Spleen (tissue), 11 donors: ENCODE measurements at regions not wholly inside any gene's neighbourhood (a gene's known extent, or its start where the extent isn't known, plus 50 kb on each side); places are given as distances from the start of the nearest gene placed in this dataset.

ENCODE experiments used
- DNase-seq: peaks from one replicate; pipeline ENCODE4 v3.0.0-alpha.2; 2020
- H3K27ac ChIP-seq, 8 donors: fragments of 200-600 bp; sonication (generic) in 7 of 8; 1 replicate in 4 of 8; 2 replicates in 4 of 8; pipeline versions ENCODE4 v1.5.0 to v1.8.0; 2016 to 2021; ENCODE audit warnings: inconsistent platforms in 4 of 8, mild to moderate bottlenecking in 4 of 8, moderate library complexity in 1 of 8
- H3K27me3 ChIP-seq, 7 donors: fragments of 200-600 bp; sonication (generic) in 6 of 7; replicated peaks in 1 of 7; 1 replicate in 4 of 7; 2 replicates in 3 of 7; pipeline versions ENCODE4 v1.5.0 to v1.8.0; 2016 to 2021; ENCODE audit warnings: inconsistent platforms in 3 of 7, mild to moderate bottlenecking in 1 of 7
- H3K36me3 ChIP-seq, 6 donors: fragments of 200-600 bp; sonication (generic) in 5 of 6; 1 replicate in 4 of 6; 2 replicates in 2 of 6; pipeline versions ENCODE4 v1.5.0 to v1.8.0; 2016 to 2021; ENCODE audit warnings: inconsistent platforms in 2 of 6
- H3K4me1 ChIP-seq, 6 donors: fragments of 200-600 bp; sonication (generic) in 5 of 6; 1 replicate in 3 of 6; 2 replicates in 3 of 6; pipeline versions ENCODE4 v1.5.0 to v1.8.0; 2016 to 2021; ENCODE audit warnings: inconsistent platforms in 3 of 6
- H3K4me3 ChIP-seq, 8 donors: fragments of 200-600 bp; sonication (generic) in 7 of 8; 1 replicate in 4 of 8; 2 replicates in 4 of 8; pipeline versions ENCODE4 v1.5.0 to v1.8.0; 2016 to 2021; ENCODE audit warnings: inconsistent platforms in 4 of 8, mild to moderate bottlenecking in 4 of 8, moderate library complexity in 2 of 8
- H3K9me3 ChIP-seq, 8 donors: fragments of 200-600 bp; sonication (generic) in 7 of 8; 1 replicate in 4 of 8; 2 replicates in 4 of 8; pipeline versions ENCODE4 v1.5.0 to v1.8.0; 2016 to 2021; ENCODE audit warnings: inconsistent platforms in 4 of 8
- POLR2A ChIP-seq, 3 donors: fragments of 450-650 bp; IDR thresholded peaks; one replicate each; pipeline ENCODE4 v1.5.1; 2017; ENCODE audit warnings: antibody characterized with exemption in 3 of 3, mild to moderate bottlenecking in 1 of 3
- POLR2AphosphoS5 ChIP-seq, 3 donors: sonication (generic); formaldehyde crosslinking; IDR thresholded peaks; one replicate each; pipeline ENCODE4 v1.5.1; 2017; ENCODE audit warnings: antibody characterized with exemption in 3 of 3
- WGBS, 5 donors: extraction: QIAGEN DNeasy Blood & Tissue Kit in 3 of 5; methylation state at CpG; one replicate each; pipeline versions ENCODE4 v1.1.5 to v1.1.7; 2013 to 2018; 5-methylcytosine and 5-hydroxymethylcytosine counted together
- intact Hi-C: fragments of 100-400 bp; cut with DNase I; formaldehyde crosslinking; loops from one replicate; pipeline ENCODE4 v1.15.0; 2023; ENCODE audit warnings: low total_unique reads
- TF ChIP-seq, protein P1 (sequence below), 11 experiments: fragments of 200-600 bp in 7 of 11; fragments of 450-650 bp in 4 of 11; sonication (generic) in 4 of 11; IDR thresholded peaks in 8 of 11; conservative IDR thresholded peaks in 3 of 11; 1 replicate in 7 of 11; 2 replicates in 4 of 11; pipeline versions ENCODE4 v1.4.0 to v1.8.0; 2016 to 2021; ENCODE audit warnings: antibody characterized with exemption in 11 of 11, inconsistent platforms in 4 of 11, mild to moderate bottlenecking in 1 of 11
- donor health status: healthy with polysubstance abuse.
- donor health status: DM: no; HTN: no; CAD: no; lungs with moderate emphysema.
- donor health status: DM: no; HTN: no; CAD: no.
- donor health status: Bipolar disorder and iron deficiency.
- donor health status: healthy.
- donor health status: DM: no; HTN: no; CAD: no.
- donor health status: DM: yes; HTN: yes; CAD: no.

DNA sequence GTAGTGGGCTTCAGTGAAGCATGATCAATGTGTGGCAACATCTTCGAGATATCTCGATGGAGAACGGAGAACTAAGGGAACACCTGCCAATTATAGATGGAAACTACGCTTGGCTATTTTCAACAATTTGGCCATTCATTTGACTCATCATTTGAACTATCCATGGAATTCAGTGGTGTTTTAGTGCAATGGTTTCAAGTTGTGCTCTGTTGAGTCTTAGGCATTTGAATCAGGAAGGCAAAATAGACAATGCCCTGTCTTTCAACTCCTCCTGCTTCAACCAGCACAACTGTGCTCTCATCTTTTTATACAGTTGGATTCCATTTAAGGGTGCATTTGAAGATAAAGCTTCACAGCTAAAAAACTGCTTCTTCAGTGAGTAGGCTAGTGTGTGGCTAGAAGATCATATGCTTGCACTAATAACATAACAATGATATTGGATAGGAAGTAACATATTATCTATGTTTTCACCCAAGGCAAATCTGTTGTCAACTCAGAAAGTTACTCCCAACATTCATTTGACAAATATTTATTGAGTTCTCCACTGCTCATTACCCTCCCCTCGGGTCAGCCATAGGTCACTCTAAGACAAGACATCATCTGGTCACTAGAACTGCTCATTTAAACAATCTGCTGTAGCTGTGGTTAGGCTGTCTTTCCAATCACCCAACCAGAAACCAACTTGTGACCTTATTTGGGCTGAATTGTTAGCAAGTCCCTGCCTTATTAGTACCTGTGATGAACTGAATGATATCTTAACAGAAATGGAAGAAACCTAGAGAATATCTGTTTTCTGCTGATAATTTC is 314.1 kb upstream of the SP4 start:
- TF ChIP-seq POLR2AphosphoS5 (IDR thresholded peaks at IDR 0.05): no peak
- TF ChIP-seq POLR2A (IDR thresholded peaks at IDR 0.05): no peak
- TF ChIP-seq, protein P1, sequence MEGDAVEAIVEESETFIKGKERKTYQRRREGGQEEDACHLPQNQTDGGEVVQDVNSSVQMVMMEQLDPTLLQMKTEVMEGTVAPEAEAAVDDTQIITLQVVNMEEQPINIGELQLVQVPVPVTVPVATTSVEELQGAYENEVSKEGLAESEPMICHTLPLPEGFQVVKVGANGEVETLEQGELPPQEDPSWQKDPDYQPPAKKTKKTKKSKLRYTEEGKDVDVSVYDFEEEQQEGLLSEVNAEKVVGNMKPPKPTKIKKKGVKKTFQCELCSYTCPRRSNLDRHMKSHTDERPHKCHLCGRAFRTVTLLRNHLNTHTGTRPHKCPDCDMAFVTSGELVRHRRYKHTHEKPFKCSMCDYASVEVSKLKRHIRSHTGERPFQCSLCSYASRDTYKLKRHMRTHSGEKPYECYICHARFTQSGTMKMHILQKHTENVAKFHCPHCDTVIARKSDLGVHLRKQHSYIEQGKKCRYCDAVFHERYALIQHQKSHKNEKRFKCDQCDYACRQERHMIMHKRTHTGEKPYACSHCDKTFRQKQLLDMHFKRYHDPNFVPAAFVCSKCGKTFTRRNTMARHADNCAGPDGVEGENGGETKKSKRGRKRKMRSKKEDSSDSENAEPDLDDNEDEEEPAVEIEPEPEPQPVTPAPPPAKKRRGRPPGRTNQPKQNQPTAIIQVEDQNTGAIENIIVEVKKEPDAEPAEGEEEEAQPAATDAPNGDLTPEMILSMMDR (IDR thresholded peaks at IDR 0.05 in 8 of 11, conservative IDR thresholded peaks at IDR 0.05 in 3 of 11): no peak
- no peak overlapping the region for H3K4me3 ChIP-seq
- H3K4me1 ChIP-seq: no peaks in the 10 kb centered on the region
- WGBS, 5 donors: 82 to 92% (median 87%) methylated on average over 5 of the region's 5 CpGs
- H3K36me3 ChIP-seq: no peaks in the 10 kb centered on the region
- H3K9me3 ChIP-seq: no peaks in the 10 kb centered on the region
- intact Hi-C loops: no loop called here
- no peak overlapping the region for H3K27ac ChIP-seq
- DNase-seq: no peak
- H3K27me3 ChIP-seq: peaks cover 0 to 7% (median 0%) of the 10 kb centered on the region in 7 donors

DNA sequence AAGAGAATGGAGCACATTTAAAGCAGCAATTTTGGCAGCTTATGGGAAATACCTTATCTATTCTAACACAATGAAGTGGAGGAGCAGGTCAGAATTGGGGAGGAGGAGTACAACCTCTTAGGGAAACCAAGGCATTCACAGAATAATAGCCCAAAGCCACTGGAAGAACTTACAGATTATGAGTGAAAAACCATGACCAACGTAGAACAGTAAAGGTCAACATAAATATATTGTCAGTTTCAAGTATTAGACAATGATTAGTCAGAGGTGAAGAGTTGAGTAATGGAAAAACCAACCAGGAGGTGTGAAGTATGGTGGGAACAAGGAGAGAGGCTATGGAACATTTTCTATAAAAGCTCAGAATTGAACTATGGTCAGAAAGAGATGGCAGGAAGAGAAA is 304.3 kb upstream of the SP4 start:
- WGBS, 5 donors: 61 to 75% (median 64%) methylated on average over 1 of the region's 1 CpG
- Histone ChIP-seq H3K9me3 (no peaks in the 10 kb centered on the region), H3K4me1 (no peaks in the 10 kb centered on the region), H3K4me3 (no peak overlapping the region), H3K27me3 (peaks cover 0 to 5% (median 0%) of the 10 kb centered on the region in 7 donors), H3K27ac (no peak overlapping the region), H3K36me3 (no peaks in the 10 kb centered on the region)
- no peak for DNase-seq
- intact Hi-C loops: no loop called here
- TF ChIP-seq, protein P1 (IDR thresholded peaks at IDR 0.05 in 8 of 11, conservative IDR thresholded peaks at IDR 0.05 in 3 of 11): no peak
- TF ChIP-seq POLR2AphosphoS5 (IDR thresholded peaks at IDR 0.05) (no peak), POLR2A (IDR thresholded peaks at IDR 0.05) (no peak)

DNA sequence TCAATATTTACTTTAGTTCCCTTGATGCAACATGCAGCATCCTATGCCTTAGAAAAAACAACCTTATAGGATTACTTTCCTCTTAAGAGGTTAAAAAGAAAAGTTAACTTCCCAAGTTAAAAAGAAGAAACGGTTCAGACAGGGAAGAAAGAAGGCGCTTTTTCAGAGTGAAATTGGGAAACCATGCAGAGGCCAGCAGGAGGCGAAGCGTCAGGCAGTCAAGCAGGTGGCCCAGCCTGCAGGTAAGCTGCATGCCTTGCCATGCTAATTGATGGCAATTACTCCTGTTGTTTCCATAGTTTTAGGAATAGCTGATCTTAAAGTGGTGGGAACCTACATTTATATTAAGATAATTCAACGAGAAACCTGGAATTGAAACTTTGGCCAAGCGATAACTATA is 302.6 kb upstream of the SP4 start:
- Histone ChIP-seq H3K4me3 (no peak overlapping the region), H3K27ac (no peak overlapping the region), H3K4me1 (no peaks in the 10 kb centered on the region), H3K9me3 (no peaks in the 10 kb centered on the region), H3K27me3 (peaks cover 0 to 22% (median 0%) of the 10 kb centered on the region in 7 donors), H3K36me3 (no peaks in the 10 kb centered on the region)
- 79 to 89% (median 87%) methylated on average over 6 of the region's 6 CpGs for WGBS, 5 donors
- DNase-seq: no peak
- intact Hi-C loops: no loop called here
- no peak for TF ChIP-seq POLR2A (IDR thresholded peaks at IDR 0.05)
- TF ChIP-seq, protein P1 (IDR thresholded peaks at IDR 0.05 in 8 of 11, conservative IDR thresholded peaks at IDR 0.05 in 3 of 11): no peak
- TF ChIP-seq POLR2AphosphoS5 (IDR thresholded peaks at IDR 0.05): no peak

DNA sequence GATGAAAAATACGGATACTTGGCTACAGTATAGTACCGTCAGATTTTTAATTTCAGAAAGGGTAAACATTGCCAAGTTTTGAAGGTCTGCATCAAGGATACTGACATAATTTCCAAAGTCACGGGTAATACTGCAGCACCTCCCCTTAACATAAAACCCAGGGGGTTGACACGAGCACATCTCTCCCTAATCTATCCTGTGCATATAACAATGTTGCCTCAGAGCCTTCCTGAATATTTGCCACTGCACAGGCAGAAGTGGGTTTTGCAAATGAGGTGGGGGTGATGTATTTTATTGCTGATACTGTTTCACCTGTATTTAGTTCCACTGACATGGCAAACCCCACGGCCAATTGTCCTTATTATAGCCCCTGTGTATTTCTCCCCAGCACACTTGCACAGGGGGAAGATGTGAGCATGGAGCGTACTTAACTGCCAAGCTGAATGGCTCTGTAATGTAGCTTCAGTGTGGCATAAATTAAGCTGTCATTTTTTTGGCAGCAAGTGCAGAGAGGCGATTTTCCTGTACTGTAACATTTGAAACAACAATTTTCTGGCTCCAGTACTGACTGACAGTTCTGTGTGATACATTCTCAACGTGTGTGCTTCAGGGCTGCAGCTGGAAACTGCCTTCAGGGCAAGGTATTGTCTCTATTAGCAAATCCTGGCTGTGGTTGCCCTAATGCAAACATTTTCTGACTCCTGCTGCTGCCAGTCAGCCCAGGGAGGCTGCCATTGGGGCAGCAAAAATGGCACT is 299.6 kb upstream of the SP4 start:
- Histone ChIP-seq H3K9me3 (no peaks in the 10 kb centered on the region), H3K36me3 (no peaks in the 10 kb centered on the region), H3K4me3 (no peak overlapping the region), H3K27me3 (peaks cover 0 to 34% (median 0%) of the 10 kb centered on the region in 7 donors), H3K4me1 (no peaks in the 10 kb centered on the region), H3K27ac (no peak overlapping the region)
- no peak for DNase-seq
- TF ChIP-seq, protein P1 (IDR thresholded peaks at IDR 0.05 in 8 of 11, conservative IDR thresholded peaks at IDR 0.05 in 3 of 11): no peak
- no peak for TF ChIP-seq POLR2A (IDR thresholded peaks at IDR 0.05)
- TF ChIP-seq POLR2AphosphoS5 (IDR thresholded peaks at IDR 0.05): no peak
- intact Hi-C loops: no loop called here
- WGBS, 5 donors: 22 to 29% (median 26%) methylated on average over 8 of the region's 8 CpGs
